Tibial nerve (tissue), 3 donors: ENCODE measurements at regions not wholly inside any gene's neighbourhood (a gene's known extent, or its start where the extent isn't known, plus 50 kb on each side); places are given as distances from the start of the nearest gene placed in this dataset.

ENCODE experiments used
- POLR2A ChIP-seq, 2 donors: fragments of 450-650 bp; IDR thresholded peaks; one replicate each; pipeline ENCODE4 v1.6.1; 2017; ENCODE audit warnings: antibody characterized with exemption in 2 of 2, mild to moderate bottlenecking in 2 of 2, moderate library complexity in 2 of 2
- TF ChIP-seq, protein P1 (sequence below), 5 experiments: fragments of 200-600 bp in 3 of 5; fragments of 450-650 bp in 2 of 5; sonication (generic) in 3 of 5; IDR thresholded peaks; one replicate each; pipeline ENCODE4 v1.5.1; 2016 to 2019; ENCODE audit warnings: antibody characterized with exemption in 5 of 5, mild to moderate bottlenecking in 3 of 5, moderate library complexity in 2 of 5

DNA sequence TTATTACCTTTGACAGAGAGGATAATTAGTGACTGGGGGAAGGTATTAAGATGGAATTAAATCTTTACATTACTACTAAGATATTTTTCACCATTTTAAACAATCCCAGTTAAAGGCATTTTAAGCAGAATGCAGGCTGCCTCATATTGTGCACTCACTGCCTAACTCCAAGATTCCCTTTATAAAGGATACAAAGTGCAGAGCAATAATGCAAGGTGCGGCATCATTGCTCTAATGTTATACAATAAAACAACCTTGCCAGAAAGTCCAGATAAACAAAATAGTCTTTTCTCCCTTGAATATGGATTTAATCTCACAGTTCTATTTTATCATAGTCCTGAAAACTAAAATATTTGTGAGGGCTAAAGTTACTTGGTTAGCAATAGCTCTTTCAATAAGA lies 1031.6 kb upstream of the SEMA6D start:
- TF ChIP-seq, protein P1, sequence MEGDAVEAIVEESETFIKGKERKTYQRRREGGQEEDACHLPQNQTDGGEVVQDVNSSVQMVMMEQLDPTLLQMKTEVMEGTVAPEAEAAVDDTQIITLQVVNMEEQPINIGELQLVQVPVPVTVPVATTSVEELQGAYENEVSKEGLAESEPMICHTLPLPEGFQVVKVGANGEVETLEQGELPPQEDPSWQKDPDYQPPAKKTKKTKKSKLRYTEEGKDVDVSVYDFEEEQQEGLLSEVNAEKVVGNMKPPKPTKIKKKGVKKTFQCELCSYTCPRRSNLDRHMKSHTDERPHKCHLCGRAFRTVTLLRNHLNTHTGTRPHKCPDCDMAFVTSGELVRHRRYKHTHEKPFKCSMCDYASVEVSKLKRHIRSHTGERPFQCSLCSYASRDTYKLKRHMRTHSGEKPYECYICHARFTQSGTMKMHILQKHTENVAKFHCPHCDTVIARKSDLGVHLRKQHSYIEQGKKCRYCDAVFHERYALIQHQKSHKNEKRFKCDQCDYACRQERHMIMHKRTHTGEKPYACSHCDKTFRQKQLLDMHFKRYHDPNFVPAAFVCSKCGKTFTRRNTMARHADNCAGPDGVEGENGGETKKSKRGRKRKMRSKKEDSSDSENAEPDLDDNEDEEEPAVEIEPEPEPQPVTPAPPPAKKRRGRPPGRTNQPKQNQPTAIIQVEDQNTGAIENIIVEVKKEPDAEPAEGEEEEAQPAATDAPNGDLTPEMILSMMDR (IDR thresholded peaks at IDR 0.05), result no peak
- no peak for TF ChIP-seq POLR2A (IDR thresholded peaks at IDR 0.05)
